Heart right ventricle (tissue), 16 donors: ENCODE measurements at regions not wholly inside any gene's neighbourhood (a gene's known extent, or its start where the extent isn't known, plus 50 kb on each side); places are given as distances from the start of the nearest gene placed in this dataset.

ENCODE experiments used
- ATAC-seq, 8 donors: fragments of 200-7000 bp; cut with Tn5 transposase; one replicate each; pipeline ENCODE4 v1.9.1; 2020; ENCODE audit warnings: mild to moderate bottlenecking in 8 of 8, moderate library complexity in 8 of 8, moderate number of reproducible peaks in 1 of 8
- DNase-seq, 2 donors: peaks; one replicate each; pipeline ENCODE4 v3.0.0-alpha.2; 2020
- H3K27ac ChIP-seq, 10 donors: fragments of 200-600 bp; sonication (generic) in 2 of 10; one replicate each; pipeline versions ENCODE4 v1.5.0 to v1.8.0; 2020 to 2022; ENCODE audit warnings: mild to moderate bottlenecking in 3 of 10
- H3K27me3 ChIP-seq, 7 donors: fragments of 200-600 bp; one replicate each; pipeline ENCODE4 v1.8.0; 2021 to 2022; ENCODE audit warnings: mild to moderate bottlenecking in 2 of 7
- H3K36me3 ChIP-seq, 9 donors: fragments of 200-600 bp; sonication (generic) in 1 of 9; one replicate each; pipeline versions ENCODE4 v1.5.0 to v1.8.0; 2020 to 2022; ENCODE audit warnings: mild to moderate bottlenecking in 2 of 9
- H3K4me1 ChIP-seq, 9 donors: fragments of 200-600 bp; sonication (generic) in 1 of 9; one replicate each; pipeline versions ENCODE4 v1.5.0 to v1.8.0; 2020 to 2022; ENCODE audit warnings: mild to moderate bottlenecking in 4 of 9
- H3K4me3 ChIP-seq, 10 donors: fragments of 200-600 bp; sonication (generic) in 2 of 10; one replicate each; pipeline versions ENCODE4 v1.5.0 to v1.8.0; 2020 to 2022; ENCODE audit warnings: mild to moderate bottlenecking in 7 of 10, moderate library complexity in 2 of 10
- H3K9me3 ChIP-seq, 11 donors: fragments of 200-600 bp in 10 of 11; sonication (generic) in 2 of 11; one replicate each; pipeline versions ENCODE4 v1.5.0 to v1.8.0; 2013 to 2022; ENCODE audit warnings: mild to moderate bottlenecking in 2 of 11, control low read depth in 1 of 11, moderate library complexity in 1 of 11
- WGBS, 2 donors: extraction: QIAGEN DNeasy Blood & Tissue Kit; methylation state at CpG; one replicate each; pipeline ENCODE4 v1.1.7; 2013; ENCODE audit warnings: inconsistent platforms in 1 of 2; 5-methylcytosine and 5-hydroxymethylcytosine counted together
- intact Hi-C, 10 donors: fragments of 100-400 bp; cut with DNase I; formaldehyde crosslinking; loops; one replicate each; pipeline versions ENCODE4 v1.11.1 to v1.14.2; 2022
- TF ChIP-seq, protein P1 (sequence below), 9 donors: fragments of 200-600 bp; sonication (generic) in 2 of 9; IDR thresholded peaks; one replicate each; pipeline versions ENCODE4 v1.5.0 to v1.8.0; 2021 to 2022; ENCODE audit warnings: antibody characterized with exemption in 9 of 9, mild to moderate bottlenecking in 5 of 9, moderate library complexity in 1 of 9
- donor health status: Arrhythmogenic right ventricular cardiomyopathy.
- donor health status: ischemic (EF 13 %, LVEDD 7.1; RV severe dilation, severe dysfunction).
- donor health status: healthy with polysubstance abuse.
- donor health status: DM: no; HTN: yes; CAD: no.
- donor health status: DM: no; HTN: no; CAD: no.
- donor health status: ischemic (EF 25% LVEDD 6.9; RV normal size, moderate dysfunction).
- donor health status: ischemic (EF 25% LVEDD 5.7; RV mildly dilated, moderate dysfunction).
- donor health status: healthy.
- donor health status: DM: yes; HTN: yes; CAD: no.
- donor health status: Ischemic cardiomyopathy.
- donor health status: ischemic (EF 35%, LVEDD 5.7; RV mildly dilated, moderate dysfunction).
- donor health status: nonischemic (EF 11% LVEDD 7.7; RV severe dilation, severe dysfunction).
- donor health status: DM: yes; HTN: yes; CAD: no.
- donor health status: PGD.
- donor health status: ischemic (EF 29% LVEDD 5.4; RV normal size, mild dysfunction).
- donor health status: nonischemic (EF 23%, LVEDD 6.1; RV moderate dilation, normal function).

DNA sequence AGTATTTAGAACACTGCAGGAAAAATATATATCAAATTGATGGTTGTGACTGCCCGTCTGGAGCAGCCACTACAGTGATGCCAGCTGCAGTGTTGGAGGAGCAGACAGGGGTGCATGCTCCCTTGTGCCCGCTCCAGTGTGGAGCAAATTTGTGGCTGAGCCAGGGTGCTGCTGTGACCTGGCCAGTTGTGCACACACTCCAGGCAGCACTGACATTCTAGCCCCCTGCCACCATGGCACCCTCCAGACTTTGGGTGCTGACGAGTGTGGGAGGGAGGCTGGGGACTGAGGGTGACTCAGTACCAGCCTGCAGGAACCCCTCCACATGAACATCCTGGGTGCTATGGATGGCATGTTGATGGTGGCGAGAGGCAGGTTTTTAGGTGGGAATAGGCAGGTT lies 160.0 kb upstream of the PCDH15 start:
- WGBS, 2 donors: 86 to 89% methylated on average over 4 of the region's 4 CpGs
- Histone ChIP-seq H3K4me3 (no peak overlapping the region), H3K27ac (no peak overlapping the region), H3K9me3 (peaks cover 0 to 16% (median 0%) of the 10 kb centered on the region in 11 donors), H3K36me3 (no peaks in the 10 kb centered on the region), H3K27me3 (no peaks in the 10 kb centered on the region), H3K4me1 (no peaks in the 10 kb centered on the region)
- TF ChIP-seq, protein P1, sequence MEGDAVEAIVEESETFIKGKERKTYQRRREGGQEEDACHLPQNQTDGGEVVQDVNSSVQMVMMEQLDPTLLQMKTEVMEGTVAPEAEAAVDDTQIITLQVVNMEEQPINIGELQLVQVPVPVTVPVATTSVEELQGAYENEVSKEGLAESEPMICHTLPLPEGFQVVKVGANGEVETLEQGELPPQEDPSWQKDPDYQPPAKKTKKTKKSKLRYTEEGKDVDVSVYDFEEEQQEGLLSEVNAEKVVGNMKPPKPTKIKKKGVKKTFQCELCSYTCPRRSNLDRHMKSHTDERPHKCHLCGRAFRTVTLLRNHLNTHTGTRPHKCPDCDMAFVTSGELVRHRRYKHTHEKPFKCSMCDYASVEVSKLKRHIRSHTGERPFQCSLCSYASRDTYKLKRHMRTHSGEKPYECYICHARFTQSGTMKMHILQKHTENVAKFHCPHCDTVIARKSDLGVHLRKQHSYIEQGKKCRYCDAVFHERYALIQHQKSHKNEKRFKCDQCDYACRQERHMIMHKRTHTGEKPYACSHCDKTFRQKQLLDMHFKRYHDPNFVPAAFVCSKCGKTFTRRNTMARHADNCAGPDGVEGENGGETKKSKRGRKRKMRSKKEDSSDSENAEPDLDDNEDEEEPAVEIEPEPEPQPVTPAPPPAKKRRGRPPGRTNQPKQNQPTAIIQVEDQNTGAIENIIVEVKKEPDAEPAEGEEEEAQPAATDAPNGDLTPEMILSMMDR (IDR thresholded peaks at IDR 0.05): no peak
- DNase-seq: no peak
- intact Hi-C loops: no loop called here
- no peak for ATAC-seq

DNA sequence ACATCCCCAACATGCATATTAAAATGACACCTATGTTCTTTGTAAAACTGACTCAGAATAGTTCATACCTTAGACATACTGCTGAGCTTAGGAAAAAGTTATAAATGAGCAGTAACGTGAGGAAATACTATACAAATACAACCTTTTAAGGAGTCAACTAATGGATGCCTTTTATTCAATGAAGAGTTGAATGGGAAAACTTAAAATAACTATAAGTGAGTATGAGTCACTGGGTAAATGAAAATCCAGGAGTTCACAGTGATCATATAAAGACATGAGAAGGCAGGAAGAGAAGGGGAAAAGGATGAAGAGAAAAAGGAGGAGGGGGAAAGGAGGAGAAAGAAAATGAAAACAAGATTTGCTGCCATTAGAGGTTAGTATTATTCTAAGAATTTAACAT lies 157.8 kb upstream of the PCDH15 start:
- Histone ChIP-seq H3K4me1 (no peaks in the 10 kb centered on the region), H3K27me3 (no peaks in the 10 kb centered on the region), H3K4me3 (no peak overlapping the region), H3K27ac (no peak overlapping the region), H3K9me3 (peaks cover 0 to 16% (median 0%) of the 10 kb centered on the region in 11 donors), H3K36me3 (no peaks in the 10 kb centered on the region)
- no peak for DNase-seq
- 54 to 65% methylated on average over 1 of the region's 1 CpG for WGBS, 2 donors
- TF ChIP-seq, protein P1 (IDR thresholded peaks at IDR 0.05): no peak
- ATAC-seq: no peak
- intact Hi-C loops: no loop called here

DNA sequence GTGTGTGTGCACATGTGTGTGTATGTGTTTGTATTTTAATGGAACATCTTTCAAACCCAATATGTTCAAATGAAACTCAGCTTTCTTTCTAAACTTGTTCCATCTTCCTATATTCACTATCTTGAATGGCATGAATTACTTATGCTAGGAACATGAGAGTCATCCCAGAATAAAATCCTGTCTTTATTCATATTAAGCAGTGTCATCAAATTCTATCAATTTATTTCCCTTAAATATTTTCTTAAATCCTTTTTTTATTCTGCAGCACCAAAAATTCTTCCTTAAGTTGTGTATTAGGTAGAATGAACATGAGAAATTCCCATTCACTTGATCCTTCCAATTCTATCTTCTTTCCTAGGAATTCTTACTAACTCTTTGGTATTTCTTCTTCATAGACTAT lies 146.6 kb upstream of the PCDH15 start:
- no peak overlapping the region for H3K27ac ChIP-seq
- intact Hi-C loops: no loop called here

DNA sequence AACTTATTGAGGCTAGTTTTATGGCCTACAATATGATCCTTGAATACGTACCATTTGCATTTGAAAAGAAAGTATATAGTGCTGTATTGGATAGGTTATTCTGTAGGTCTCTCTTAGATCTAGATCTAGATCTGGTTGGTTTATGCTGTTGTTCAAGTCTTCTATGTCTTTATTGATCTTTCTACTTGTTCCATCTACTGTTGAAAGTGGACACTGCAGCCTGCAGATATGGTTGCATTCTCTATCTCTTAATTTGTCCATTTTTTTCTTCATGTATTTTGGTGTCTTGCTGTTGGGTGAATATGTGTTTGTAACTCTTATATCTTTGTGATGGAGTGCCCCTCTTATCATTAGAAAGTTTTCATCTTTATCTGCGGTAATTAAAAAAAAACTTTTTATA lies 139.4 kb upstream of the PCDH15 start:
- intact Hi-C loops: no loop called here
- Histone ChIP-seq H3K27ac (no peak overlapping the region), H3K4me3 (no peak overlapping the region), H3K9me3 (no peaks in the 10 kb centered on the region), H3K27me3 (no peaks in the 10 kb centered on the region), H3K36me3 (no peaks in the 10 kb centered on the region), H3K4me1 (no peaks in the 10 kb centered on the region)
- DNase-seq (no peak), ATAC-seq (no peak)
- TF ChIP-seq, protein P1 (IDR thresholded peaks at IDR 0.05): peak in 3 of 9 donors; percentile 26 to 30 (median 27)
- 92 to 93% methylated on average over 2 of the region's 2 CpGs for WGBS, 2 donors

More for the DNA sequence above, 146.6 kb upstream of the PCDH15 start:
- no peaks in the 10 kb centered on the region for H3K9me3 ChIP-seq
- H3K36me3 ChIP-seq: no peaks in the 10 kb centered on the region
- TF ChIP-seq, protein P1 (IDR thresholded peaks at IDR 0.05): no peak
- no peaks in the 10 kb centered on the region for H3K4me1 ChIP-seq
- no peak overlapping the region for H3K4me3 ChIP-seq
- ATAC-seq (no peak), DNase-seq (no peak)
- H3K27me3 ChIP-seq: no peaks in the 10 kb centered on the region

DNA sequence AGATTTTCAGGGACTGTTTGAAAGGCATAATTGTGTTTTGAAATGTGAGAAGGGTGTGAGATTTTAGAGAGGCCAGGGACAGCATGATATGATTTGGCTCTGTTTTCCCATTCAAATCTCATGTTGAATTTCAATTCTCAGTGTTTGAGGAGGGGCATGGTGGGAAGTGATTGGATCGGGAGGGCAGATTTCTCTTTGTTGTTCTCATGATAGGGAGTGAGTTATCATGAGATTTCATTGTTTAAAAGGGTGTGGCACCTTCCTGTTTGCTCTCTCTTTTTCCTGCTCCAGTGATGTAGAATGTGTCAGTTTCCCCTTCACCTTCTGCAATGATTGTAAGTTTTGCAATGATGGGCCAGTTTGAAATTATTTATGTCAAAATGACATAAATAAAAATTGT lies 113.0 kb upstream of the PCDH15 start:
- TF ChIP-seq, protein P1 (IDR thresholded peaks at IDR 0.05): no peak
- DNase-seq (no peak), ATAC-seq (no peak)
- Histone ChIP-seq H3K9me3 (peaks cover 0 to 20% (median 0%) of the 10 kb centered on the region in 11 donors), H3K4me3 (no peak overlapping the region), H3K4me1 (no peaks in the 10 kb centered on the region), H3K27me3 (no peaks in the 10 kb centered on the region), H3K27ac (no peak overlapping the region), H3K36me3 (no peaks in the 10 kb centered on the region)
- intact Hi-C loops: no loop called here
- 46 to 48% methylated on average over 1 of the region's 1 CpG for WGBS, 2 donors
